NCI-H2107 treated with DMSO at 0.1 percent for 48 hours (cell line): ENCODE measurements at regions not wholly inside any gene's neighbourhood (a gene's known extent, or its start where the extent isn't known, plus 50 kb on each side); places are given as distances from the start of the nearest gene placed in this dataset.

Source experiments
- DNase-seq: peaks from one replicate; lab custom pipeline; 2025; ENCODE audit not compliant: unreplicated experiment; lab: John Stamatoyannopoulos, UW

DNA sequence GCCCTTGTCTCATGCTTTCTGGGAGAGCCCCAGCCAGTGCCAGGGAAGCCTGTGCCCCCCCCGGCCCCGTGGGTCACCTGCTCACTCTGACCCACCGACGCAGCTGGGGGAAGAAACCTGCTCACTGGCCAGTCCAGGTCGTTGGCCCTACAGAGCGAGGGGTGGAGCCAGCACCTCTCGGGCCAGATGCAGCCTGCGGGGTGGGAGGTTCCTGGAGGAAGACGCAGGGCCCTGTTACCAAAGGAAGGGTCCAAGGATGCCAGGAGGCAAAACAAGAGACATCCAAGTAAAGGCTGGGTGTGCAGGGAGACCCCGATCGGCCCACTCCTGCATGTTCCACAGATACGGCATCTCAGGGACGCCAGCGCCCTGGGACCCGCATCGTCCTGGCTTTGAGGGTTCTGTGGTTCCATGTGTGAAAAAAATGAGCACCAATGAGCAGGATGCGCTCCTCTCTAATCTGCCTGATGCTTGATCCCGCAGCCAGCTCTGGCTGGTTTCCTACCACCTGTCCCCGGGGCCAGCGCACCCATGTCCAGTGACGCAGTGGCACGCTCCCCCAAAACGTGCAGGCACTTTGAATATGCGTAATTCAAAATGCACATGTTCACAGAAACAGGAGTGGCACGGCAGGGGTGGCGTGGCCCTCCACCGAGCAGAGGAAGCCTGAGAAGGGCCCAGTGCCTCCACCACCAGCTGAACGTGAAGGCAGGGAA, 66.0 kb upstream of the GALNT9 start:
- DNase-seq, result no peak

DNA sequence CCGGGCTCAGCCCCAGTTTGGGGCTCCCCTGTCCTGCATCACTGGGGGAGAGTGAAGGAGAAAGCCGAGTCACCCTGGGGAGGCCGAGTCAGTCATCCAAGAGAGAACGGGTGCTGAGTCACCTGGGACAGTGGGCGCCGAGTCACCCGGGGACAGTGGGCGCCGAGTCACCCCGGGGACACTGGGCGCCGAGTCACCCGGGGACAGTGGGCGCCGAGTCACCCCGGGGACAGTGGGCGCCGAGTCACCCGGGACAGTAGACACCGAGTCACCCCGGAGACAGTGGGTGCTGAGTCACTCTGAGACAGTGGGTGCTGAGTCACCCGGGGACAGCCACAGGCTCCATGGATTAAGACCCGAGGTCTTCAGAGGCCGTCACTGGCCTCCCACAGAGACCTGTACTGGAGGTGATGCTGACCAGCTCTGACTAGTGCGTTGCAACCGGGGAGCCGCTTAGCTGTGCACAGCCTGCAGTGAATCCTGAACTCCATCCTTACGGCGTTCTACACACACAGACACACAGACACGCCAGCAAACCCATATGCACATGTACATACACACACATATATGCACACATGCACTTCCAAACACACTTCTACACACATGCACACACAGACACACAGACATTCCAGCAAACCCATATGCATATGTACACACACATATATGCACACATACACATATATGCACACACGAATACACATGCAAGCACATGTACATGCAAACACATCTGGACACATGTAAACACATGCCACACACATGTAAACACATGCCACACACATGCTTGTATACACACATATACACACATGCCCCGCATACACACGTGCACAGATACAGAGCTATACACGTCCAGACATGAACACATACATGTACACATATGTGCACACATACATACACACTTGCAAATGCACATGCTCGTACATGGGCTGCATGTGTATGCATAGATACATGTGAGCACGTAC, 64.9 kb upstream of the GALNT9 start:
- DNase-seq, result no peak

DNA sequence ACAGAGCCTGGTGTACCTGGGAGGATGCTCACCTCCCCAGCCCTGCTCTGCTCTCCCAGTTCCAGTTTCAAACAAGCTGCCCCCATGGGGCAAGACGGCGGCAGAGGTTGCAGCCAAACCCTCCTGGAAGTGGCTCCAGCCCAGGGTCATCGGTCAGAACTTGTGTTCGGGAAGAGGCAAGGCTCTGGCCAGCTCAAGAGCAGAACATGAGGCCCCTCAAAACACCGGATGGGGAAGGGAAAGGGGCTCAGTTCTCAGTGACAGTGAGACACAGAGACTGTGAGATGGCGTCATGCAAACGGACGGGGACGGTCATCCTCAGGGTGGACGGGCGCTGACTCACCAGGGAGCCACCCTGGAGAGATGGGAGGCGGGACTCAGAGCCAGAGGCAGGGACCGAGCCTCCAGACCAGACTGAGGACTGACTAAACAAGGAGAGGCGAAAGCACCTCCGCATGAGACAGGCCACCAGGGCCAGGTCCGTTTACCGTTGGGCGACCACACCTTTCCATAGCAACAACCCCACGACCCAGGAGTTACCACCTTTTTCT, 63.9 kb upstream of the GALNT9 start:
- no peak for DNase-seq

DNA sequence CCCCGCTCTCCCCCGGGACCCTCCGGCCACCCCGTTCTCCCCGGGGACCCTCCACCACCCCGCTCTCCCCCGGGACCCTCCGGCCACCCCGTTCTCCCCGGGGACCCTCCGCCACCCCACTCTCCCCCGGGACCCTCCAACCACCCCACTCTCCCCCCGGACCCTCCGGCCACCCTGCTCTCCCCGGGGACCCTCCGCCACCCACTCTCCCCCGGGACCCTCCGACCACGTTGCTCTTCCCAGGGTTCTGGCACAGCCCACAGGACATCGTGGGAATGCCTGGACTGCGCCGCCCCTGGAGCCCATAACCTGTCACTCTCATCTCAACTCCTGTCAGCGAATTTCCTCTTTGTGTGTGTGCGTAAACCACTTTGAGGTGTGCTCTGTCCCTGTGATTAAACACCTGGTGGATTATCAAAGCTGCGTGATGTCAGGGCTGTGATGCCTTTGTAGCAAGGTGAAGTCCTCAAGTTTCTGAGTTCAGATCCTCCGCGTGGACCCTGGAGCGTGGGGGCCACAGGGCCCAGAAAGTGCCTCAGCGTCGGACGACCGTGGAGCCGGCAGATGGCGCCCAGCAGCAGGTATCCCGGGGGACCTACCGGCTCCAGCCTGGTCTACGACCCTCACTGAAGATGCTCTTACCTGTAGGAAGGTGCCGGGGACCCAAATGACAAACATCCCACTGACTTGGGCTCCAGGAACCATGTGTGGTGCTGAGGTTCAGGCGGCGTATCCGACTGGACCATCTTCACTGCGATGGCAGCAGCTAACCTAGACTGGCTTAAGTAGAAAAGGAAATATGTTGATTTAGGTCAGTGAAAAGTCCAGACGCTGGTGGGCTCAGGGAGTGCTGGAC, 63.2 kb upstream of the GALNT9 start:
- DNase-seq, result no peak

- no peak for DNase-seq
Measured at GRCh38 chr12:132391326-132392041, 62.1 kb upstream of the GALNT9 start.

- DNase-seq, result no peak
Measured at GRCh38 chr12:132390287-132391076, 61.1 kb upstream of the GALNT9 start.

DNA sequence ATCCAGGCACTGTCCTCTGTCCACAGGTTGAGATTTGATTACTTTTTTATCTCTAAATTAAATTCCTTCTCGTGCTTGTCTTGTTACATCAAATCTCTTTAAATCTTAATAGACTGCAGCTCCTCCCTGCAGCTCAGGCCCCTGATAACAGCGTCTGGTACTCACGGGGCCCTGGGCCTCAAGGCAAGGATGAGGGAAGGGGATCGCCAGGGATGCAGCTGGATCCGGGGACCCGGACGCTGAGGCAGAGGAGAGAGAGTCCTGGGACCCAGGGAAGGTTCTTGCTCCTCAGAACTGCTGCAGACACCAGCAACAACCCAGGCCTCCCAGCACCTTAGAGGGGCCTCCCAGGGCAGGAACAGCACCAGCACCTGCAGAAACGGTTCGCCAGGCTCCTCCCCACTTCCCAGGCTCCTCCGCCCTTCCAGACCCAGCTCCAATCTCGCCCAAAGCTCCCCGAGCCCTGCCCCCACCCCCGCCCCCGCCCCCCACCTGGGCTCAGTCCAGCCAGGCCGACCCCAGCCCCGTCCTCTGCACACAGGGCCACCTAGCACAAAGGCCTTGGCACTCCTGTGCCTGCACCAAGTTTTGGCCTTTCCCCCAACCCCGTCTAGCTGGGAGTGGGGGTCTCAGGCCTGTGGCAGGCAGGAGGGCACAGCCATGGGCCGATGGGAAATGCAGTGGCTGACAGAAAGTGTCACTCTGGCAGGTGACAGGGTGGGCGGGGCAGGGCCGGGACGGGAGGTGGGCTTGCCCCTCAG, 60.3 kb upstream of the GALNT9 start:
- no peak for DNase-seq

- no peak for DNase-seq
Measured at GRCh38 chr12:132389026-132389425, 59.6 kb upstream of the GALNT9 start.

DNA sequence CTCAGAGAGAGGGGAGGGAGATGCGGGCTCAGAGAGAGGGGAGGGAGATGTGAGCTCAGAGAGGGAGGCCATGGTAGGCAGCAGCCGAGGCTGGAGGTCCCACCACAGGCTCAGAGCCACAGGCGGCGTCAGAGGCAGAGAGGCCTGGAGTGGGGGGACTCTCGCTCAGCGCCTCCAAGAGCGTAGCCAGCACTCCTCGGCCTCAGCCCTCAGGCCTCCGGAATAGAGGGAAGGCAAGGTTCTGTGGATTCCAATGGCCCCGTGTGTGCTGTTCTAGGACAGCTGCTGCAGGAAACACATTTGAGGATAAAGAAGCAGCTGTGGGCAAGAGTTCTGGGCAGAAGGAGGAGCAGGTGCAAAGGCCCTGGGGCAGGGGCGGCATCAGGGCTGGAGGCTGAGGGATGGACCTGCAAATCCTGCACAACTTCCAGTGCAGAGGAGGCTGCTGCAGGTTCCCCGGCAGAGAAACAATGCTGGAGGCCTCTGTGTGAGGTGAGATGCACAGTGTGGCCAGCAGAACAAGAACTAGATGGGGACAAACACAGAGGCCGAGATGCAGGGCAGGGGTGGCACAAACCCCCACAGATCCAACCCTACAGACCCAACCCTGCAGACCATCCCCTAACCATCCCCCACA, 59.1 kb upstream of the GALNT9 start:
- DNase-seq, result no peak

- no peak for DNase-seq
Measured at GRCh38 chr12:132386926-132387497, 57.6 kb upstream of the GALNT9 start.

- DNase-seq, result no peak
Measured at GRCh38 chr12:132385923-132386751, 56.7 kb upstream of the GALNT9 start.

DNA sequence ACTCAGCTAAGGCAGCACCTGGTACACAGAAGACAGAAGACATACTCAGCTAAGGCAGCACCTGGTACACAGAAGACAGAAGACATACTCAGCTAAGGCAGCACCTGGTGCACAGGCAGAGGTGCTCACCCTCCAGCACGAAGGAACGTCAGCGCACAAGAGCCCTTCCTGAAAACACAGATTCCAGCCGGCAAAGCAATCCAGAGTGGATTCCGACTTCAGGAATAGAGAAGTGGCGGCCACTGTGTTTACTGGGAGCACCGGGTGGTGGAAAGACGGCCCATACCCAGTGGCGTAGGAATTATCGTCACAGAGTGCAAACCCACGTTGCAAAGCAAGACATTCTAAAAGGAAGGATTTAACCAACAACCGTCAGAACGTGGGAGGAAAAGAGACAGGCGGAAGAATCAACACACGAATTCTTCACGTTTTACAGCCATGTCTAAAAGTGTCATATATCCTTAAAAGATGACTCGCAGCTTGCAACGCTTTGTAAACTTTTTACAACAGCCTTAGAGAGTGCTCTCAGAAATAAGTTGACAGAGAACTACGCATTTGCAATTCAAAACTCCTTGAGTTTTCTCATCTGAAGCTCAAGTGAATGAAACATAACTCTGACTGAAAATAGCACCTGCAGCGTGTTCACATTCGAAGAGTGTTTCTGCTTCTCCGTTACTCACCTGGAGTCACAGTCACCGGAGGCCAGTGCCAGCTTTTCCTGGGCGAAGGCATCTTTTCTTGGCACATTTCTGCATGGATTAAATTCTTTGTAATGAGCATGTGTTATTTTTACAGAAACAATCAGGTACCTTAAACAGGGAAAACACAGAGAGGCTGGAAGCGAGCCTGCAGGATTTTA, 55.8 kb upstream of the GALNT9 start:
- no peak for DNase-seq

DNA sequence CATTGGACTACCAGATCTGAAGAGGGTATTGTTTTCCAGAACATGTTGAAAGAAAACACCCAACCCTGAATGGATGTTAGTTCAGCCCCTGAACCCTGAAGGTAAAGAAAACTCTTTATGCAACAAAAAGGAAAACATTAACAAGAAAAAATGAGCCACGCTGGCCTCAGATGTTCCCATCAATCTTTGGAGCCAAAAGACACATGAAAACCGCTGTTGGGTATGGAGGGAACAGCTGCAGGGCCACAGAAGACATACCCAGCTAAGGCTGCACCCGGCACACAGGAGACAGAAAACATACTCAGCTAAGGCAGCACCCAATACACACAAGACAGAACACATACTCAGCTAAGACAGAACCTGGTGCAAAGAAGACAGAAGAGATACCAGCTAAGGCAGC, 51.3 kb upstream of the GALNT9 start:
- DNase-seq, result no peak

DNA sequence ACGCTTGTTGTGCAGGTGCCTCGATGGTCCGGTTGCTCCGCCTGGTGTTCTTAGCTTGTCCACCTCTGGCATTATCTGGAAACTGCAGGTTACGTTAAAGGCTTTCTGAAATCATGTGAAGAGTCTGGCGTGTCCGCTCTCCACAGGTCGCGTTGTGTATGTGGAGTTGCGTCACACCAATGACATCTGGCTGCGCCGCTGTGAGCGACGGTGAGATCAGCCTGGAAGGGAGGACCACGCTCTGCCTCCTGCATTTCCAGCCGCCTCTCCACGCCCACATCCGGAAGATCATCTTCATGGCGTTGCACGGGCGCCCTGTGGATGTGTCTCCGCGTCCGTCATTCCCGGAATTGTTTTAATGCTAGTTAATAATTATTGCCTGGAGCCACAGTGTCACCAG, 50.6 kb upstream of the GALNT9 start:
- no peak for DNase-seq

GRCh38 chr12:132379576-132379975, 50.2 kb upstream of the GALNT9 start:
- no peak for DNase-seq
